GM12878 (cell line): ENCODE measurements at regions not wholly inside any gene's neighbourhood (a gene's known extent, or its start where the extent isn't known, plus 50 kb on each side); places are given as distances from the start of the nearest gene placed in this dataset.

Experiments used
- BCLAF1 ChIP-seq: fragments of 450-650 bp; IDR thresholded peaks from 2 replicates; pipeline ENCODE4 v1.6.1; 2017; ENCODE audit warnings: antibody characterized with exemption, mild to moderate bottlenecking, moderate library complexity
- CBFB ChIP-seq: IDR thresholded peaks from 2 replicates; pipeline ENCODE4 v1.6.1; 2016; ENCODE audit warnings: antibody characterized with exemption, low read depth
- CBX5 ChIP-seq: sonication (generic); IDR thresholded peaks from 2 replicates; pipeline ENCODE4 v1.6.1; 2016; ENCODE audit warnings: low read depth, moderate library complexity, mild to moderate bottlenecking, inconsistent platforms
- GATAD2B ChIP-seq: fragments of 450-650 bp; conservative IDR thresholded peaks from 2 replicates; pipeline ENCODE4 v1.6.1; 2017; ENCODE audit warnings: low read depth, mild to moderate bottlenecking, moderate library complexity
- HDGF ChIP-seq: fragments of 450-650 bp; IDR thresholded peaks from 2 replicates; pipeline ENCODE4 v1.6.1; 2016; ENCODE audit warnings: antibody characterized with exemption
- PML ChIP-seq: IDR thresholded peaks from 2 replicates; pipeline ENCODE4 v1.6.1; 2012; ENCODE audit warnings: low read length, inconsistent platforms
- POLR2A ChIP-seq: IDR thresholded peaks from 2 replicates; pipeline ENCODE4 v1.6.1; 2011; ENCODE audit warnings: low read depth, mild to moderate bottlenecking, low read length
- POU2F2 ChIP-seq: IDR thresholded peaks from 3 replicates; pipeline ENCODE4 v1.6.1; 2011; ENCODE audit warnings: low read depth, mild to moderate bottlenecking, low read length, borderline replicate concordance
- SREBF1 ChIP-seq: IDR thresholded peaks from 2 replicates; pipeline ENCODE4 v1.6.1; 2012; ENCODE audit warnings: mild to moderate bottlenecking, low read length
- ZNF384 ChIP-seq: IDR thresholded peaks from 2 replicates; pipeline ENCODE4 v1.6.1; 2012; ENCODE audit warnings: low read depth, mild to moderate bottlenecking, low read length, improper control_type of control experiment, borderline replicate concordance
- ZNF687 ChIP-seq: fragments of 450-650 bp; IDR thresholded peaks from 2 replicates; pipeline ENCODE4 v1.6.1; 2017; ENCODE audit warnings: mild to moderate bottlenecking, moderate library complexity
- TF ChIP-seq, protein P1 (sequence below): IDR thresholded peaks from 2 replicates; pipeline ENCODE4 v1.6.1; 2011; ENCODE audit warnings: mild to moderate bottlenecking, low read depth, low read length, moderate library complexity; ENCODE audit not compliant: insufficient replicate concordance

- TF ChIP-seq POLR2A (no peak), ZNF384 (no peak), HDGF (no peak), CBFB (no peak), POU2F2 (no peak), GATAD2B (no peak), PML (no peak), BCLAF1 (no peak), ZNF687 (no peak), SREBF1 (no peak), CBX5 (no peak)
- TF ChIP-seq, protein P1, sequence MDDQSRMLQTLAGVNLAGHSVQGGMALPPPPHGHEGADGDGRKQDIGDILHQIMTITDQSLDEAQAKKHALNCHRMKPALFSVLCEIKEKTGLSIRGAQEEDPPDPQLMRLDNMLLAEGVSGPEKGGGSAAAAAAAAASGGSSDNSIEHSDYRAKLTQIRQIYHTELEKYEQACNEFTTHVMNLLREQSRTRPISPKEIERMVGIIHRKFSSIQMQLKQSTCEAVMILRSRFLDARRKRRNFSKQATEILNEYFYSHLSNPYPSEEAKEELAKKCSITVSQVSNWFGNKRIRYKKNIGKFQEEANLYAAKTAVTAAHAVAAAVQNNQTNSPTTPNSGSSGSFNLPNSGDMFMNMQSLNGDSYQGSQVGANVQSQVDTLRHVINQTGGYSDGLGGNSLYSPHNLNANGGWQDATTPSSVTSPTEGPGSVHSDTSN: no peak
These were observed 159.8 kb upstream of the GDNF start (continued) for GRCh38 chr5:37999593-37999992.
